Chondrocyte (in vitro differentiated cells): ENCODE measurements at regions not wholly inside any gene's neighbourhood (a gene's known extent, or its start where the extent isn't known, plus 50 kb on each side); places are given as distances from the start of the nearest gene placed in this dataset.

ENCODE experiments used
- DNase-seq: peaks from one replicate; pipeline ENCODE4 v3.0.0; 2021; ENCODE audit warnings: mixed read lengths, low spot score
- H3K27ac Mint-ChIP-seq: one replicate; pipeline ENCODE4 v1.8.0; 2021; ENCODE audit warnings: mild to moderate bottlenecking, moderate library complexity, mixed read lengths; ENCODE audit not compliant: unreplicated experiment
- H3K27me3 Mint-ChIP-seq: 2 replicates; pipeline ENCODE4 v1.8.0; 2021; ENCODE audit warnings: low read depth, mixed read lengths
- H3K36me3 Mint-ChIP-seq: 2 replicates; pipeline ENCODE4 v1.8.0; 2021; ENCODE audit warnings: low read depth, mixed read lengths
- H3K4me1 Mint-ChIP-seq: 2 replicates; pipeline ENCODE4 v1.8.0; 2021; ENCODE audit warnings: low read depth, mild to moderate bottlenecking, mixed read lengths
- H3K4me3 Mint-ChIP-seq: one replicate; pipeline ENCODE4 v1.8.0; 2021; ENCODE audit warnings: mild to moderate bottlenecking, moderate library complexity, mixed read lengths; ENCODE audit not compliant: unreplicated experiment
- H3K9me3 Mint-ChIP-seq: 2 replicates; pipeline ENCODE4 v1.8.0; 2021; ENCODE audit warnings: low read depth, mixed read lengths
- TF ChIP-seq, protein P1 (sequence below): fragments of 200-600 bp; sonication (generic); IDR thresholded peaks from 2 replicates; pipeline ENCODE4 v1.5.0; 2021; ENCODE audit warnings: antibody characterized with exemption, mild to moderate bottlenecking, moderate library complexity

DNA sequence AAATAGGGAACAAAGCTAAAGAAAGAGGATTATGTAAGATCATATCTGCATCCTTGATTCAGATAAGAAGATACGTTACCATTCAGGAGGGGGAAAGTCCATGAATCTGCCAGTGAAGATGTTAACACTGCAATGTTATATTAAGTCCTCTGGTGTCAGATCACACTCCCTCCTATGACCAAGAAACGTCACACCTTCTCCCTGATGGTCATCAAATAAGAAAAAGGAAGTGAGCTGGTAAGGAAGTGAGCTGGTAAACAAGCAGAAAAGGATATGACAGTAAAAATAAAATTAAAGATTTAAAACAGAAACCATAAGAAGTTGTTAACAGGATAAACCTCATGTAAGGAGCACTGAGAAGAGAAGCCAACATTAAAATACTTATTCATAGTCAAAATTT, 340.2 kb downstream of the SEC23A start:
- Mint-ChIP-seq H3K4me3 (no peak overlapping the region), H3K27me3 (peaks cover 10% of the 10 kb centered on the region)
- TF ChIP-seq, protein P1, sequence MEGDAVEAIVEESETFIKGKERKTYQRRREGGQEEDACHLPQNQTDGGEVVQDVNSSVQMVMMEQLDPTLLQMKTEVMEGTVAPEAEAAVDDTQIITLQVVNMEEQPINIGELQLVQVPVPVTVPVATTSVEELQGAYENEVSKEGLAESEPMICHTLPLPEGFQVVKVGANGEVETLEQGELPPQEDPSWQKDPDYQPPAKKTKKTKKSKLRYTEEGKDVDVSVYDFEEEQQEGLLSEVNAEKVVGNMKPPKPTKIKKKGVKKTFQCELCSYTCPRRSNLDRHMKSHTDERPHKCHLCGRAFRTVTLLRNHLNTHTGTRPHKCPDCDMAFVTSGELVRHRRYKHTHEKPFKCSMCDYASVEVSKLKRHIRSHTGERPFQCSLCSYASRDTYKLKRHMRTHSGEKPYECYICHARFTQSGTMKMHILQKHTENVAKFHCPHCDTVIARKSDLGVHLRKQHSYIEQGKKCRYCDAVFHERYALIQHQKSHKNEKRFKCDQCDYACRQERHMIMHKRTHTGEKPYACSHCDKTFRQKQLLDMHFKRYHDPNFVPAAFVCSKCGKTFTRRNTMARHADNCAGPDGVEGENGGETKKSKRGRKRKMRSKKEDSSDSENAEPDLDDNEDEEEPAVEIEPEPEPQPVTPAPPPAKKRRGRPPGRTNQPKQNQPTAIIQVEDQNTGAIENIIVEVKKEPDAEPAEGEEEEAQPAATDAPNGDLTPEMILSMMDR: no peak

DNA sequence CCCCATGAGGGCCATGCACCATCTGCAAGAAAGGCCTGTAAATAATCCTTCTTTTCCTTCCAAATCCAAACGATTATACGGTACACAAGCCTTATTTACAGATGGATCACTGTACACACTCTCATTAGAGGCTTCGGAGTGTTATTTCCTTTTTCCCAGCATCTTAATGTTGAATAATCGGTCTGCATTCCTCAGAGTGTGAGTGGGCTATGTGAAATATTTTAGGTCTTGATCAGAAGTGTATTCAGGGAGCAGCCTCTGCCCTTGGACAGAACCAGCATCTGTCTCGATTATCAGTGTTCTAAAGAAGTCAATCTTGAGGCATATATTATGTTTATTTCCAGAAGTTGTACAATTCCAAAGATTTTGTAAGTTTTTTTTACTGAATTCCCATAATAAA, 340.6 kb downstream of the SEC23A start:
- Mint-ChIP-seq H3K4me3 (no peak overlapping the region), H3K36me3 (no peaks in the 10 kb centered on the region), H3K27me3 (peaks cover 10% of the 10 kb centered on the region), H3K27ac (no peak overlapping the region), H3K9me3 (peaks cover 6% of the 10 kb centered on the region), H3K4me1 (no peaks in the 10 kb centered on the region)
- no peak for DNase-seq
- TF ChIP-seq, protein P1: no peak

More for the DNA sequence above, 340.2 kb downstream of the SEC23A start:
- Mint-ChIP-seq H3K27ac (no peak overlapping the region), H3K9me3 (peaks cover 6% of the 10 kb centered on the region), H3K4me1 (no peaks in the 10 kb centered on the region), H3K36me3 (no peaks in the 10 kb centered on the region)
- no peak for DNase-seq

DNA sequence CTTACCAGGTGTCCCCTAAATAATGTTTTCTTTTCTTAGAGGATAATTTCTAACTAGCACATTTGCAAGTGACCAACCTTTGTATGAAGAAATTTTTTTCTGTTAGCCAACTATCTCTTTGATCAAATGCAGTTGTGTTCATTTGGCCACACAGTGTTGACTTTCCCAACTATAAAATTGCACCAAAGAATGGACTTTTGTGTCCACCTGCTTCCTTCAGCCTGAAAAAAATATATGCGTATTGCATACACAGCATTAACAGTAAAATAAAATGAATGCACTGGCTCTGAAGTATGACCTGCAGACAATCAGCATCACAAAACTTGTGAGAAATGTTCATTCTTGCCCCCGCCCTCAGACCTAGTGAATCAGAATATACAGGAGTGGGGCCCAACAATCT, 342.0 kb downstream of the SEC23A start:
- Mint-ChIP-seq H3K27ac (no peak overlapping the region), H3K9me3 (peaks cover 4% of the 10 kb centered on the region), H3K36me3 (no peaks in the 10 kb centered on the region), H3K27me3 (peaks cover 10% of the 10 kb centered on the region), H3K4me1 (no peaks in the 10 kb centered on the region), H3K4me3 (no peak overlapping the region)
- TF ChIP-seq, protein P1: no peak
- no peak for DNase-seq

DNA sequence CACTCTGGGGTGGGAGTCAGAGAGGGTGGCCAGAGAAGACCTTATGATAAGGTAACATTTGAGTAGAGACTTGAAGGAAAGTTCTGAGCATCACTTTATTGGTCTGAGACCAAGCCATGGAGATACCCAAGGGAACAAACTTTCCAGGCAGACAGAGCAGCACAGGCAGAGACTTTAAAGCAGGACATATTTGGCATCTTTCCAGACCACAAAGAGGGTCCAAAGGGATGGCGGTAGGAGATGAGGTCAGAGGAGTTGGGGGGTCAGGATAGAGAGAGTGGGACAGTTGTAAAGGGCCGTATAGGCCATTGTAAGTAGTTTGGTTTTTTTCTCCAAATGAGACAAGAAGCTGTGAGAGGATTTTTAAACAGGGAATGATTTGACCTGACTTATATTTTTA, 344.4 kb downstream of the SEC23A start:
- H3K4me3 Mint-ChIP-seq: no peak overlapping the region
- H3K4me1 Mint-ChIP-seq: no peaks in the 10 kb centered on the region
- DNase-seq: no peak
- H3K36me3 Mint-ChIP-seq: no peaks in the 10 kb centered on the region
- H3K27me3 Mint-ChIP-seq: peaks cover 10% of the 10 kb centered on the region
- H3K27ac Mint-ChIP-seq: no peak overlapping the region
- H3K9me3 Mint-ChIP-seq: peaks cover 7% of the 10 kb centered on the region
- TF ChIP-seq, protein P1: no peak

DNA sequence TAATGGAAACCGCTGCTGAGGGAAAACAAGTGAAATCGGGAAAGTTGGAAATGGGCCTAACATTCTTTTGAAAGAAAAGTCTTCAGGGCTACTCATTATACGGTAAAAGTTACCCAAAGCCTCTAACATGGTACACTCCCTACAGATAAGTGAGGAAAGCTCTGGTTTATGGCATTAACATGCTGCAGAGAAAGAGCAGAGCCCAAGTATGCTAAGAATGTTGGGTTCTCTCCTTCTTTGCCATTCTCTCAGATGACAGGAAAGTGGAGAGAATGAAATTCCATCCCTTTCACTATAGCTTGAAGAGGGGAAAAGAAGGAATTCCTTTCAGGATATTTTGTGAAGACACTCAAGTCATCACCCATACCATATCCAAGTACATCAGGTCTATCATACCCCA, 348.0 kb downstream of the SEC23A start:
- Mint-ChIP-seq H3K9me3 (peaks cover 7% of the 10 kb centered on the region), H3K36me3 (no peaks in the 10 kb centered on the region), H3K4me3 (no peak overlapping the region), H3K4me1 (no peaks in the 10 kb centered on the region), H3K27me3 (peaks cover 13% of the 10 kb centered on the region), H3K27ac (no peak overlapping the region)
- no peak for DNase-seq
- TF ChIP-seq, protein P1: no peak
